H1 (cell line): ENCODE measurements at regions not wholly inside any gene's neighbourhood (a gene's known extent, or its start where the extent isn't known, plus 50 kb on each side); places are given as distances from the start of the nearest gene placed in this dataset.

ENCODE experiments used
- EP300 ChIP-seq, 2 experiments: IDR thresholded peaks; 1 replicate in 1 of 2; 2 replicates in 1 of 2; pipeline ENCODE4 v1.6.1; 2011 to 2012; ENCODE audit warnings: low read depth in 2 of 2, low read length in 2 of 2, mild to moderate bottlenecking in 2 of 2, borderline replicate concordance in 1 of 2, inconsistent platforms in 1 of 2, moderate library complexity in 1 of 2
- HDAC6 ChIP-seq: IDR thresholded peaks from one replicate; pipeline ENCODE4 v1.7.1; 2012; ENCODE audit warnings: low read depth, mild to moderate bottlenecking, inconsistent platforms, low read length, moderate library complexity
- JUN ChIP-seq: IDR thresholded peaks from 2 replicates; pipeline ENCODE4 v1.6.1; 2011; ENCODE audit warnings: low read depth, mild to moderate bottlenecking, improper control_type of control experiment, low read length
- JUND ChIP-seq: IDR thresholded peaks from 2 replicates; pipeline ENCODE4 v1.6.1; 2011; ENCODE audit warnings: mild to moderate bottlenecking, improper control_type of control experiment, low read length
- POLR2A ChIP-seq, 2 experiments: IDR thresholded peaks; 1 replicate in 1 of 2; 2 replicates in 1 of 2; pipeline ENCODE4 v1.6.1; 2011; ENCODE audit warnings: low read depth in 2 of 2, low read length in 2 of 2, mild to moderate bottlenecking in 2 of 2; ENCODE audit errors: control extremely low read depth in 1 of 2
- POLR2AphosphoS5 ChIP-seq: IDR thresholded peaks from 2 replicates; pipeline ENCODE4 v1.6.1; 2011; ENCODE audit warnings: low read depth, low read length
- RAD21 ChIP-seq, 2 experiments: IDR thresholded peaks in 1 of 2; conservative IDR thresholded peaks in 1 of 2; 2 replicates each; pipeline ENCODE4 v1.6.1; 2011; ENCODE audit warnings: low read depth in 2 of 2, low read length in 2 of 2, improper control_type of control experiment in 1 of 2, inconsistent platforms in 1 of 2, mild to moderate bottlenecking in 1 of 2, moderate library complexity in 1 of 2
- TEAD4 ChIP-seq: IDR thresholded peaks from 2 replicates; pipeline ENCODE4 v1.6.1; 2012; ENCODE audit warnings: low read depth, low read length, inconsistent platforms, mixed read lengths
- TF ChIP-seq, protein P1 (sequence below): fragments of 300-600 bp; sonication (generic); IDR thresholded peaks from 2 replicates; pipeline ENCODE4 v1.7.1; 2012; ENCODE audit warnings: low read length, moderate library complexity, mild to moderate bottlenecking, inconsistent platforms; ENCODE audit not compliant: insufficient replicate concordance

DNA sequence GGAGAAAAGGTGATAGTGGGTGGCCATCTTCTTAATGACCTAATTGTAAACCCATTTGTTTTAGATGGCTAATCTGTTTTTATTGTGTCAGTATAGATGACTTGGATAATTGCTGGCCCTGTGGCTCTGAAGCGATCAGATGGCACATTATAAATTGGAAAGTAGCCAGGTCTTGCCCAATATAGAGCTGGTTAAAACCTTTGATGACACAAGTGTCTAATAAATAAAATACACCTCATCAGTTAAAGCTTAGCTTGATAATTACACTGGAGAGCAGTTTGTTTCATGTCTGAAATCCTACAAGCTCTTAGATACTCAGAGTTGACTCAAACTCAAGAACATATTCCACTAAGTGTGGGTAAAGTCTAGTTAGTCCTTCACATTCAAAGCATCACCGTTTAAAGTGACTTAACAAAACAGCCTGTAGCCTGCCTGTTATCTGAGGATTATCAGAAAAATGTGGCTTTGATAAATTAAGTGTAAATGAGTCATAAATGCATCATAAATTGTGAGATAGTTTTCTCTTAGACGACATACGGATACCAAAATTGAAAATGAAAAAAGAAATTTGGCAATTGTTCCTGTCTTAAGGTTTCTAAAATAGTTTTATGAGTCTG, 280.9 kb downstream of the LRIG3 start (continued):
- TF ChIP-seq, protein P1, sequence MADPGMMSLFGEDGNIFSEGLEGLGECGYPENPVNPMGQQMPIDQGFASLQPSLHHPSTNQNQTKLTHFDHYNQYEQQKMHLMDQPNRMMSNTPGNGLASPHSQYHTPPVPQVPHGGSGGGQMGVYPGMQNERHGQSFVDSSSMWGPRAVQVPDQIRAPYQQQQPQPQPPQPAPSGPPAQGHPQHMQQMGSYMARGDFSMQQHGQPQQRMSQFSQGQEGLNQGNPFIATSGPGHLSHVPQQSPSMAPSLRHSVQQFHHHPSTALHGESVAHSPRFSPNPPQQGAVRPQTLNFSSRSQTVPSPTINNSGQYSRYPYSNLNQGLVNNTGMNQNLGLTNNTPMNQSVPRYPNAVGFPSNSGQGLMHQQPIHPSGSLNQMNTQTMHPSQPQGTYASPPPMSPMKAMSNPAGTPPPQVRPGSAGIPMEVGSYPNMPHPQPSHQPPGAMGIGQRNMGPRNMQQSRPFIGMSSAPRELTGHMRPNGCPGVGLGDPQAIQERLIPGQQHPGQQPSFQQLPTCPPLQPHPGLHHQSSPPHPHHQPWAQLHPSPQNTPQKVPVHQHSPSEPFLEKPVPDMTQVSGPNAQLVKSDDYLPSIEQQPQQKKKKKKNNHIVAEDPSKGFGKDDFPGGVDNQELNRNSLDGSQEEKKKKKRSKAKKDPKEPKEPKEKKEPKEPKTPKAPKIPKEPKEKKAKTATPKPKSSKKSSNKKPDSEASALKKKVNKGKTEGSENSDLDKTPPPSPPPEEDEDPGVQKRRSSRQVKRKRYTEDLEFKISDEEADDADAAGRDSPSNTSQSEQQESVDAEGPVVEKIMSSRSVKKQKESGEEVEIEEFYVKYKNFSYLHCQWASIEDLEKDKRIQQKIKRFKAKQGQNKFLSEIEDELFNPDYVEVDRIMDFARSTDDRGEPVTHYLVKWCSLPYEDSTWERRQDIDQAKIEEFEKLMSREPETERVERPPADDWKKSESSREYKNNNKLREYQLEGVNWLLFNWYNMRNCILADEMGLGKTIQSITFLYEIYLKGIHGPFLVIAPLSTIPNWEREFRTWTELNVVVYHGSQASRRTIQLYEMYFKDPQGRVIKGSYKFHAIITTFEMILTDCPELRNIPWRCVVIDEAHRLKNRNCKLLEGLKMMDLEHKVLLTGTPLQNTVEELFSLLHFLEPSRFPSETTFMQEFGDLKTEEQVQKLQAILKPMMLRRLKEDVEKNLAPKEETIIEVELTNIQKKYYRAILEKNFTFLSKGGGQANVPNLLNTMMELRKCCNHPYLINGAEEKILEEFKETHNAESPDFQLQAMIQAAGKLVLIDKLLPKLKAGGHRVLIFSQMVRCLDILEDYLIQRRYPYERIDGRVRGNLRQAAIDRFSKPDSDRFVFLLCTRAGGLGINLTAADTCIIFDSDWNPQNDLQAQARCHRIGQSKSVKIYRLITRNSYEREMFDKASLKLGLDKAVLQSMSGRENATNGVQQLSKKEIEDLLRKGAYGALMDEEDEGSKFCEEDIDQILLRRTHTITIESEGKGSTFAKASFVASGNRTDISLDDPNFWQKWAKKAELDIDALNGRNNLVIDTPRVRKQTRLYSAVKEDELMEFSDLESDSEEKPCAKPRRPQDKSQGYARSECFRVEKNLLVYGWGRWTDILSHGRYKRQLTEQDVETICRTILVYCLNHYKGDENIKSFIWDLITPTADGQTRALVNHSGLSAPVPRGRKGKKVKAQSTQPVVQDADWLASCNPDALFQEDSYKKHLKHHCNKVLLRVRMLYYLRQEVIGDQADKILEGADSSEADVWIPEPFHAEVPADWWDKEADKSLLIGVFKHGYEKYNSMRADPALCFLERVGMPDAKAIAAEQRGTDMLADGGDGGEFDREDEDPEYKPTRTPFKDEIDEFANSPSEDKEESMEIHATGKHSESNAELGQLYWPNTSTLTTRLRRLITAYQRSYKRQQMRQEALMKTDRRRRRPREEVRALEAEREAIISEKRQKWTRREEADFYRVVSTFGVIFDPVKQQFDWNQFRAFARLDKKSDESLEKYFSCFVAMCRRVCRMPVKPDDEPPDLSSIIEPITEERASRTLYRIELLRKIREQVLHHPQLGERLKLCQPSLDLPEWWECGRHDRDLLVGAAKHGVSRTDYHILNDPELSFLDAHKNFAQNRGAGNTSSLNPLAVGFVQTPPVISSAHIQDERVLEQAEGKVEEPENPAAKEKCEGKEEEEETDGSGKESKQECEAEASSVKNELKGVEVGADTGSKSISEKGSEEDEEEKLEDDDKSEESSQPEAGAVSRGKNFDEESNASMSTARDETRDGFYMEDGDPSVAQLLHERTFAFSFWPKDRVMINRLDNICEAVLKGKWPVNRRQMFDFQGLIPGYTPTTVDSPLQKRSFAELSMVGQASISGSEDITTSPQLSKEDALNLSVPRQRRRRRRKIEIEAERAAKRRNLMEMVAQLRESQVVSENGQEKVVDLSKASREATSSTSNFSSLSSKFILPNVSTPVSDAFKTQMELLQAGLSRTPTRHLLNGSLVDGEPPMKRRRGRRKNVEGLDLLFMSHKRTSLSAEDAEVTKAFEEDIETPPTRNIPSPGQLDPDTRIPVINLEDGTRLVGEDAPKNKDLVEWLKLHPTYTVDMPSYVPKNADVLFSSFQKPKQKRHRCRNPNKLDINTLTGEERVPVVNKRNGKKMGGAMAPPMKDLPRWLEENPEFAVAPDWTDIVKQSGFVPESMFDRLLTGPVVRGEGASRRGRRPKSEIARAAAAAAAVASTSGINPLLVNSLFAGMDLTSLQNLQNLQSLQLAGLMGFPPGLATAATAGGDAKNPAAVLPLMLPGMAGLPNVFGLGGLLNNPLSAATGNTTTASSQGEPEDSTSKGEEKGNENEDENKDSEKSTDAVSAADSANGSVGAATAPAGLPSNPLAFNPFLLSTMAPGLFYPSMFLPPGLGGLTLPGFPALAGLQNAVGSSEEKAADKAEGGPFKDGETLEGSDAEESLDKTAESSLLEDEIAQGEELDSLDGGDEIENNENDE: no peak
- TF ChIP-seq HDAC6: no peak
- TF ChIP-seq JUN: no peak
- no peak for TF ChIP-seq POLR2A (IDR thresholded peaks at IDR 0.05; ENCODE audit: control extremely low read depth in 1 of 2, low read depth in 2 of 2, low read length in 2 of 2)
- no peak for TF ChIP-seq EP300 (IDR thresholded peaks at IDR 0.05; ENCODE audit: borderline replicate concordance in 1 of 2, low read depth in 2 of 2, low read length in 2 of 2)
- no peak for TF ChIP-seq JUND
- no peak for TF ChIP-seq POLR2AphosphoS5
- no peak for TF ChIP-seq RAD21 (IDR thresholded peaks at IDR 0.05 in 1 of 2, conservative IDR thresholded peaks at IDR 0.05 in 1 of 2; ENCODE audit: low read depth in 2 of 2, low read length in 2 of 2)
- no peak for TF ChIP-seq TEAD4
